H9 (cell line): ENCODE measurements at regions not wholly inside any gene's neighbourhood (a gene's known extent, or its start where the extent isn't known, plus 50 kb on each side); places are given as distances from the start of the nearest gene placed in this dataset.

Experiments
- DNase-seq: peaks from one replicate; pipeline ENCODE4 v3.0.0-alpha.2; 2017
- H2AFZ ChIP-seq: one replicate; pipeline ENCODE4 v1.6.1; 2013; ENCODE audit warnings: mild to moderate bottlenecking, low read length, control low read depth, moderate library complexity
- H2AK5ac ChIP-seq: 2 replicates; pipeline ENCODE4 v1.6.1; 2013; ENCODE audit warnings: low read length, control low read depth, mixed read lengths; ENCODE audit not compliant: insufficient read length
- H2BK120ac ChIP-seq: one replicate; pipeline ENCODE4 v1.6.1; 2013; ENCODE audit warnings: low read depth, mild to moderate bottlenecking, low read length, control low read depth, inconsistent platforms; ENCODE audit not compliant: poor library complexity, severe bottlenecking
- H2BK12ac ChIP-seq: 2 replicates; pipeline ENCODE4 v1.6.1; 2013; ENCODE audit warnings: low read length, control low read depth, mixed read lengths, low read depth; ENCODE audit not compliant: insufficient read length
- H2BK15ac ChIP-seq: 2 replicates; pipeline ENCODE4 v1.6.1; 2013; ENCODE audit warnings: low read depth, low read length, control low read depth
- H2BK20ac ChIP-seq: one replicate; pipeline ENCODE4 v1.6.1; 2013; ENCODE audit warnings: low read depth, mild to moderate bottlenecking, low read length, control low read depth, inconsistent platforms; ENCODE audit not compliant: poor library complexity, severe bottlenecking
- H2BK5ac ChIP-seq: 2 replicates; pipeline ENCODE4 v1.6.1; 2013; ENCODE audit warnings: low read length, control low read depth, mixed read lengths; ENCODE audit not compliant: insufficient read length
- H3K14ac ChIP-seq: 2 replicates; pipeline ENCODE4 v1.6.1; 2013; ENCODE audit warnings: low read length, control low read depth; ENCODE audit not compliant: insufficient read depth
- H3K18ac ChIP-seq: 2 replicates; pipeline ENCODE4 v1.6.1; 2013; ENCODE audit warnings: low read depth, mild to moderate bottlenecking, mixed read lengths, low read length, control low read depth; ENCODE audit not compliant: insufficient read length
- H3K23ac ChIP-seq: 2 replicates; pipeline ENCODE4 v1.6.1; 2013; ENCODE audit warnings: low read length, control low read depth, mixed read lengths, low read depth; ENCODE audit not compliant: insufficient read length
- H3K23me2 ChIP-seq: 2 replicates; pipeline ENCODE4 v1.6.1; 2013; ENCODE audit warnings: low read depth, mild to moderate bottlenecking, mixed read lengths, low read length, control low read depth; ENCODE audit not compliant: insufficient read length, poor library complexity, severe bottlenecking
- H3K27ac ChIP-seq: 2 replicates; pipeline ENCODE4 v1.5.1; 2013; ENCODE audit warnings: low read length, control low read depth, mixed read lengths, low read depth; ENCODE audit not compliant: insufficient read length
- H3K27me3 ChIP-seq: 2 replicates; pipeline ENCODE4 v1.6.1; 2013; ENCODE audit warnings: low read length, control low read depth, inconsistent platforms; ENCODE audit not compliant: insufficient read depth
- H3K4ac ChIP-seq: 2 replicates; pipeline ENCODE4 v1.6.1; 2013; ENCODE audit warnings: low read depth, mild to moderate bottlenecking, control low read depth, inconsistent platforms, low read length, moderate library complexity
- H3K4me1 ChIP-seq: 2 replicates; pipeline ENCODE4 v1.6.1; 2013; ENCODE audit warnings: low read length, control low read depth, inconsistent platforms; ENCODE audit not compliant: insufficient read depth
- H3K4me2 ChIP-seq: 2 replicates; pipeline ENCODE4 v1.6.1; 2013; ENCODE audit warnings: low read length, control low read depth, mixed read lengths; ENCODE audit not compliant: insufficient read length, insufficient read depth
- H3K56ac ChIP-seq: 2 replicates; pipeline ENCODE4 v1.6.1; 2013; ENCODE audit warnings: low read depth, mild to moderate bottlenecking, mixed read lengths, low read length, control low read depth; ENCODE audit not compliant: insufficient read length
- H3K79me1 ChIP-seq: 2 replicates; pipeline ENCODE4 v1.6.1; 2013; ENCODE audit warnings: low read depth, mild to moderate bottlenecking, moderate library complexity, low read length, control low read depth, inconsistent platforms; ENCODE audit not compliant: insufficient read depth, poor library complexity, severe bottlenecking
- H3K79me2 ChIP-seq: 2 replicates; pipeline ENCODE4 v1.6.1; 2013; ENCODE audit warnings: low read length, control low read depth, inconsistent platforms; ENCODE audit not compliant: insufficient read depth
- H3K9ac ChIP-seq: 2 replicates; pipeline ENCODE4 v1.6.1; 2013; ENCODE audit warnings: low read length, control low read depth, mixed read lengths; ENCODE audit not compliant: insufficient read length; ENCODE audit errors: extremely low read depth
- H3K9me3 ChIP-seq: one replicate; pipeline ENCODE4 v1.6.1; 2013; ENCODE audit warnings: low read depth, low read length, inconsistent platforms; ENCODE audit not compliant: control insufficient read depth
- H3T11ph ChIP-seq: one replicate; pipeline ENCODE4 v1.6.1; 2013; ENCODE audit warnings: mild to moderate bottlenecking, low read length, control low read depth, inconsistent platforms
- H4K20me1 ChIP-seq: one replicate; pipeline ENCODE4 v1.6.1; 2013; ENCODE audit not compliant: control insufficient read depth, insufficient read length, insufficient read depth
- H4K5ac ChIP-seq: 2 replicates; pipeline ENCODE4 v1.6.1; 2013; ENCODE audit warnings: low read depth, mild to moderate bottlenecking, mixed read lengths, low read length, control low read depth; ENCODE audit not compliant: insufficient read length
- H4K8ac ChIP-seq: replicated peaks from 2 replicates; pipeline ENCODE4 v1.6.1; 2013; ENCODE audit warnings: low read length, control low read depth, mixed read lengths, low read depth; ENCODE audit not compliant: insufficient read length
- H4K91ac ChIP-seq: 2 replicates; pipeline ENCODE4 v1.6.1; 2013; ENCODE audit warnings: low read depth, mild to moderate bottlenecking, moderate library complexity, mixed read lengths, low read length, control low read depth; ENCODE audit not compliant: insufficient read length
- H3K27ac Mint-ChIP-seq, 3 experiments: 2 replicates in 2 of 3; 3 replicates in 1 of 3; pipeline ENCODE4 v1.8.0; 2020 to 2021; ENCODE audit warnings: mixed read lengths in 3 of 3, mild to moderate bottlenecking in 1 of 3, moderate library complexity in 1 of 3
- H3K27me3 Mint-ChIP-seq: 2 replicates; pipeline ENCODE4 v1.8.0; 2021; ENCODE audit warnings: low read depth, mild to moderate bottlenecking, moderate library complexity, mixed read lengths
- H3K36me3 Mint-ChIP-seq, 3 experiments: 2 replicates in 2 of 3; 3 replicates in 1 of 3; pipeline ENCODE4 v1.8.0; 2020 to 2021; ENCODE audit warnings: low read depth in 3 of 3, mixed read lengths in 3 of 3; ENCODE audit not compliant: insufficient read depth in 1 of 3
- H3K4me1 Mint-ChIP-seq, 2 experiments: 2 replicates each; pipeline ENCODE4 v1.8.0; 2020; ENCODE audit warnings: mixed read lengths in 2 of 2
- H3K4me3 Mint-ChIP-seq, 2 experiments: 2 replicates in 1 of 2; 3 replicates in 1 of 2; pipeline ENCODE4 v1.8.0; 2020 to 2021; ENCODE audit warnings: mild to moderate bottlenecking in 2 of 2, mixed read lengths in 2 of 2, moderate library complexity in 1 of 2
- H3K9me3 Mint-ChIP-seq, 2 experiments: 2 replicates in 1 of 2; 3 replicates in 1 of 2; pipeline ENCODE4 v1.8.0; 2020; ENCODE audit warnings: mild to moderate bottlenecking in 2 of 2, mixed read lengths in 2 of 2, moderate library complexity in 1 of 2
- CTCF ChIP-seq: fragments of 200-600 bp; sonication (generic); conservative IDR thresholded peaks from 3 replicates; pipeline ENCODE4 v1.8.0; 2021; ENCODE audit warnings: antibody characterized with exemption, mild to moderate bottlenecking
- WGBS: extraction: QIAGEN DNeasy Blood & Tissue Kit; methylation state at CpG from one replicate; pipeline ENCODE4 v1.1.7; 2013; ENCODE audit warnings: missing lambda C conversion rate, low lambda C conversion rate, mixed read lengths; ENCODE audit not compliant: insufficient read length; ENCODE audit errors: extremely low coverage; 5-methylcytosine and 5-hydroxymethylcytosine counted together

- Histone ChIP-seq H3K27ac (no peak overlapping the region), H3K18ac (no peak overlapping the region), H4K20me1 (no peaks in the 10 kb centered on the region), H3K56ac (no peak overlapping the region), H3K14ac (no peak overlapping the region), H3K23ac (no peak overlapping the region), H2BK20ac (no peak overlapping the region), H4K91ac (no peak overlapping the region), H3T11ph (no peak overlapping the region), H2BK15ac (no peak overlapping the region), H4K8ac (no peak overlapping the region), H3K79me2 (no peaks in the 10 kb centered on the region), H3K23me2 (no peaks in the 10 kb centered on the region), H4K5ac (no peak overlapping the region), H3K27me3 (no peaks in the 10 kb centered on the region), H2AK5ac (no peak overlapping the region), H3K79me1 (no peaks in the 10 kb centered on the region), H3K9ac (no peak overlapping the region), H3K9me3 (no peaks in the 10 kb centered on the region), H3K4ac (no peak overlapping the region), H2BK120ac (no peak overlapping the region), H2BK5ac (no peak overlapping the region), H3K4me2 (no peak overlapping the region), H3K4me1 (no peaks in the 10 kb centered on the region), H2AFZ (no peak overlapping the region), H2BK12ac (no peak overlapping the region)
- no peak for TF ChIP-seq CTCF
- WGBS, result no CpG with 5 or more reads among the region's 5 CpGs
- H3K4me1 Mint-ChIP-seq, result no peaks in the 10 kb centered on the region
- H3K9me3 Mint-ChIP-seq, result no peaks in the 10 kb centered on the region
- no peak for DNase-seq
- no peaks in the 10 kb centered on the region for H3K36me3 Mint-ChIP-seq
- H3K4me3 Mint-ChIP-seq, result no peak overlapping the region
- no peaks in the 10 kb centered on the region for H3K27me3 Mint-ChIP-seq
- H3K27ac Mint-ChIP-seq, result no peak overlapping the region
Observed at GRCh38 chr14:85190251-85190650, 339.7 kb upstream of the FLRT2 start.
